ENCODE measurements at regions not wholly inside any gene's neighbourhood (a gene's known extent, or its start where the extent isn't known, plus 50 kb on each side); places are given as distances from the start of the nearest gene placed in this dataset.
"Not testable (repeated sequence)": the region's sequence is repeated elsewhere in the genome, so short reads cannot be mapped to it uniquely, and the experiment has no call there.

DNA sequence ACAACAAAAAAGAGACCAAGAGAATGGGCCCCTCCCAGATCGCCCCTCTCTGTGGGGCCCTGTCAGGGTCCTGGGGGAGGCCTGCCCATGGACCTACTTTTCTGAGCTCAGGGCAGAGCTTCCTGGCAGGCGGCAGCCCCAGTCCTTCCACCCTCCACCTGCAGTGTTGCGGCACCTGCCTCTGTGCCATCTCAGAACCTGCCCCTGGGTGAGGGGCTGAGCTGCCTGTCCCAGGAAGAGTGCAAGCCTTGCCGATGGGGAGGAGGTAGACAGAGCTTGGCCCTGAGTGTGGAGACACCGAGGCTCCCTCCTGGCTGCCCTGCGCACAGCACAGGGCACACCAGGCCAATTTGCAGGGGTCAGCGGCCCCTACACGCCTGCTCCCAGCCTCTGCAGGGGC is 67.5 kb downstream of the UNCX start:
- DNase-seq (ENCODE audit: low read depth), result no peak

DNA sequence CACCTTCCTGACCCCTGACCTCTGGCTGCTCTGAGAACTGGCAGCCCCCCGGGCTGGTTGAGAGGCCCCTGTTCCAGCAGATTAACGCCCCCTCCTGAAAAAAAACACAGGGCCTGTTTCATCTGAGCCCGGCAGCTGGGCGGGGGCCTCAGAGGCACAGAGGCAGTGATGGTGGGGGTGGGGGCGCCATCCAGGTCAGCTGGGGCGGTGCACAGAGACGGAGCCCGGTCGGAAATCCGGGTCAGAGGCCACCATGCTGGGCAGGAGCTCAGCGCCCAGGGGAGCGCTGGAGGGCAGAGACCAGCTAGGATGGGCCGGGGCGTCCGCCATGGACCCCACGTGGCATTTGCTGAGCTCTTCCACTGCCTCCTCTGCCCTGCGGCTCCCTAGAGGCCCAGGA is 68.0 kb downstream of the UNCX start:
- DNase-seq (ENCODE audit: low read depth), result no peak

DNA sequence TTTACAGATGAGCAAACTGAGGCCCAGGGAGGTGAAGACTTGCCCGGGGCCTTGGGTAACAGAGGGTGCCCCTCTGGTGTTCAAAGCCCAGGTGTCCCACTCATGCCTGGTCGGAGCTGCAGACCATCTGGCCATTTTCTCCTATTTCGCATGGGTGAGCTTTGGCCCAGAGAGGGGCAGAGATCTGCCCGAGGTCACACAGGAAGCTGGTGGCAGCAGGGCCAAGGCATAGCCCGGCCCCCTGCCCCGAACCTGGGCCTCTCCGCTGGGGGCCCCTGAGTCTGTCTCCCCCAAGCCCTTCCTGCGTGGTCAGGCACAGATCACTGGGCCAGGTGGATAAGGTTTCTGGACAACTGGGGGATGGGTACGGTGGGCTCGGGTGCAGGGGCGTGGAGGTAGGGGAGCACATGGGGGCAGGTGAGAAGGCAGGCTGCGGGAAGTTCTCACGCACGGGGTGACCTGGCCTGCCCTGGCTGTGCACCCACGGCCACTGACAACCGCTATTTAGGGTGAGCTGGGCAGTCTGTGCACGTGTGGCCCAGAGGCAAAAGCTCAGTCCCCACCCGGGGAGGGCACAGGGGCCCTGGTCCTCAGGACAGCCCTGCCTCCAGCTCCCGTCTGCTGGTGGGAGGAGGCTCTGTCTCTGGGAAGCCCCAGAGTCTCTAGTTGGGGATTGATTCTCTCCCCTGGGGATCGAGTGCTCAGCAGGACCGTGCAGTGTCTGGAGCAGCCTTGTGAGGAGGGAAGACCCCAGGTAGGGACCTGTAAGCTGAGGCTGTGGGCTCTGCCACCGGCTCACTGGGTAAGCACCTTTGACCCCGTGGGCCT is 68.6 kb downstream of the UNCX start:
- no peak for DNase-seq (ENCODE audit: low read depth)

DNA sequence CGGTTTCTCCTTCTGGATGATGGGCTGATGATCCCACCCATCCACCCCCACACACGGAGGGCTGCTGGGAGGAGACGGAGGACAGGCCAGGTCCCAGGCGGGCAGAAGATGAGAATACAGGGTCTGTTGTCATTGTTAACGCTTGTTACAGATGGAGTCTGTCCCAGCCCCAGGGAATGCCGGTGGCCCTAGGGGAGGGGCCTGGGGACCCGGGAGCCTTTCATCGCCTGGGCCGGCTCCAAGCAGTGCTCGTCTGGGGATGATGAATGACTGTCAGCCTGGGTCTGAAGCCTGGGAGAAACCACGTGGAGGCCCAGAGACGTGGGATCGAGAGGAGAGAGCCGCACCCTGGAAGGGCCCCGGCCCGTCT is 69.2 kb downstream of the UNCX start:
- no peak for DNase-seq (ENCODE audit: low read depth)

DNA sequence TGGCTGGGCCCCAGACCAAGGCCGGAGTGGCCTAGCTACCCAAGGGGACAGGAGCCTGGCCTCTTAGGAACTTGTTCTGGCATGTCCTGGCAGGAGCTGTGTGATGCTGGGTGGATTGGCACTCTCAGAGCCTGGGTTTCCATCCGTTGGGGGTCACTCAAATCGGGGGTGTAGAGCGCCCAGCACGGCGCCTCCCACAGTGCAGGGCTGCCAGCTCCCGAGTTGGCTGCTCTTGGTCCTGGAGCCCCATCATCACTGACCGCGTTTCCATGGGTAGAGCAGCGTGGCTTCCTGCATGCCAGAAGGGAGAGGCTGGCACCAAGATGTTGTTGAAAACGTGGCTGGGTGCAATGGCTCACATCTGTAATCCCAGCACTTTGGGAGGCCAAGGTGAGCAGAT is 70.3 kb downstream of the UNCX start:
- no peak for DNase-seq (ENCODE audit: low read depth)

DNA sequence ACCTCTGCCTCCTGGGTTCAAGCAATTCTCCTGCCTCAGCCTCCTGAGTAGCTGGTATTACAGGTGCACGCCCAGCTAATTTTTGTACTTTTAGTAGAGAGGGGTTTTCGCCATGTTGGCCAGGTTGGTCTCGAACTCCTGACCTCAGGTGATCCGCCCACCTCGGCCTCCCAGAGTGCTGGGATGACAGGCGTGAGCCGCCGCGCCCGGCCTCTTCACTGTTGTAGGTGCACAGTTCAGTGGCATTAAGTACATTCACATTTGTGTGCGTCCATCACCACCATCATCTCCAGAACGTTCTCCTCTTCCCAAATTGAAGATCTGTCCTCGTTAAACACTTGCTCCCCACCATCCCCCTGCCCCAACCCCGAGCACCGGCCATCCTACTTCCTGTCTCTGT is 71.3 kb downstream of the UNCX start:
- DNase-seq (ENCODE audit: low read depth), result not testable (repeated sequence)

DNA sequence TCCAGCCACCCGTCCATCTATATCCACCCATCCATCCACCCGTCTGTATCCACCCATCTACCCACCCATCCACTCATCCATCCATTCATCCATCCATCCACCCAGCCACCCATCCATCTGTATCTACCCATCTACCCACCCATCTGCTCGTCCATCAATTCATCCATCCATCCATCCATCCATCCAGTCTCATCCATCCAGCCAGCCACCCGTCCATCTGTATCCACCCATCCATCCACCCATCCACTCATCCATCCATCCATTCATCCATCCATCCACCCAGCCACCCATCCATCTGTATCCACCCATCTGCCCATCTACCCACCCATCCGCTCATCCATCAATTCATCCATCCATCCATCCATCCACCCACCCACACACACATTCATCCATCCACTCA is 73.2 kb downstream of the UNCX start:
- no peak for DNase-seq (ENCODE audit: low read depth)

DNA sequence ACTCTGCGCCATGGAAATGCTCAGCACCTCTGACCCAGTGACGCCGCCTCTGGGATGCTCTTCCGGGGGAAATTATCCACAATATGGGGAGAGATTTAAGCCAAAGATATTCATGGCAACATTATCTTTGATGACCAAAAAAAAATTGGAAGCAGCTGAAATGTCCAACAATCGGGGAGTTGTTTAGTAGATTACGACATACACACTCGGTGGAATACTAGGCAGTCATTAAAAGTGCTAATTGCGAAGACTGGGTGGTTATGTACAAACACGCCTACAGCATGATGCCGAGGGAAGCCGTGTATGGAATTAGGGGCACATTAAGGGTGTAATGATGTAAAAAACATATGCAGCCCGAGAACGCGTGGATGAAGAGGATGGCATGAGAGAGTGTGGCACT is 75.2 kb downstream of the UNCX start:
- DNase-seq (ENCODE audit: low read depth), result no peak

DNA sequence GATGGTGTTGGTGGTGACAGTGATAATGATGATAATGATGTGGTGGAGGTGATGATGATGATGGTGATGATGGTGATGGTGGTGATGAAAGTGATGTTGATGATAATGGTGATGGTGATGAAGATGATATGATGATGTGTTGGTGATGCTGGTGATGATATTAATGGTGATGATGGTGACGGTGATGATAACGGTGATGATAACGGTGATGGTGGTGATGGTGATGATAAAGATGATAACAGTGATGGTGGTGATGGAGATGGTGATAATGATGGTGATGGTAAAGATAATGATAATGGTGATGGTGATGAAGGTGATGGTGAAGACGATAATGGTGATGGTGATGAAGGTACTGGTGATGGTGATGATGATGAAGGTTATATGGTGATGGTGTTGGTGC is 76.6 kb downstream of the UNCX start:
- no peak for DNase-seq (ENCODE audit: low read depth)

DNA sequence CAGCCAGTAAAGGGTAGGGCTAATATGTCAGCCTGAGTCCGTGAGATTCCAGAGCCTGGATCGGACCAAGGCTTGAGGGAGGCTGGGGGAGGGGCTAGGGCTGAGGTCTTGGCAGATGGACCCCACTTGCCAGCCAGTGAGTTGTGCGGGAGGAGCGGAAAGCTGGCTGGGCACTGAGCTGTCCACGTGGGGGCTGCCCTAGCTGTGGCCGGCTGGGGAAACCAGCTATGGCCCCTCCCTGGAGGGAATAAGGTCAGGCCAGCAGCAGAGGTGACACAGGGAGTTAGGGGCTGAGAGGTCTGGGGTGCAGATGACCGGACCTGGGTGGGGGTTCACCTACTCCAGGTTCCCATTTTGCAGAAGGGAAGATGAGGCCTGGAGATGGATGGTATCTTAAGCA is 77.3 kb downstream of the UNCX start:
- DNase-seq (ENCODE audit: low read depth), result no peak

DNA sequence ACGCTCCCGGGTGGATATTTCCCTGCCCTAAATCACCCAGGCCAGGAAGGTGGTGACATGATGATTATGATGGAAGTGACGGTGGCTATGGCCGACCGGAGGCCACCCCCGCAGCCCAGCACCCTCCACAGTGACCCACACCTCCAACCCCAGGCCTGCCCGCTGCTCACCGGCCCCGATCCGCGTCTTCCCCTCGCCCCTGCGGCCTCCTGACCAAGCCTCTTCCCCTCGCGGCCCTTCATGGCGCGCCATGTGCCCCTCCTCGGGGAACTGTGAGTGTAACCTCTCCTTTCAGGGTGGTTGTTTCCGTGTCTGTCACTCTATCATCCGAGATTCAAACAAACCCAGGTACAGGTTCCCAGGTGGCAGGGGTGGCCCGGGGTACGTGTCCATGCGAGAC is 78.3 kb downstream of the UNCX start:
- DNase-seq (ENCODE audit: low read depth), result no peak

DNA sequence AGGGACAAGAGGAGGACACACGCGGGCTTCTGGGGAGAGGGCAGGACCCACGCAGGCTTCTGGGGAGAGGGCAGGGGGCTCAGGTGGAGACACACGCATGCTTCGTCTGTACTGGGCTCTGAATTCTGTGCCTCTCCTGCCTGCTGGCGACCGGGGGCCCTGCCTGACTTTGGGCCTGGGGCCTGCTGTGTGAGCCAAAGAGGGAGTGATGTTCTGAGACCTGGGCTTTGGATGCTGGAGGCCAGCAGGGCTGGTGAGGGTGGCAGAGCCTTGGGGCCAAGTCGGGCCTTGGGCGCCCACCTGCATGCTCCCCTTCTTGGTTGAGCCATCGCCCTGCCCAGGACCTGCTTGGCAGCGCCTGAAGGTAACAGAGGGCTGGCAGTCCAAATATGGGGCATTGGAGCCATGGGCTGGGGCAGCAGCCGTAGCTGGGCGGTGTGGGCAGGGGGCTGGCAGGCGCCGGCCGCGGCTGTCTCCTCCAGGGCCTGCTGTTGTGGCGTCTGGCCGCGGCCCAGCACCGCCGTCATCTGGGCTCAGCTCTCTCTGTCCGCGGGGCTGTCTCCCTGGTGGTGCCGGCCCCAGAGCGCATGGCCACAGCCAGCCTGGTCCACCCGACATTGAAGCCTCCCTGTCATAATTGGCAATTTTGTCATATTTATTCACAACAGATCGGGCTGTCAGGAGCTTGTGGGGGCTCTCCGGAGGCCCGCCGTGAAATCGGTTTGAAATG is 78.9 kb downstream of the UNCX start:
- DNase-seq (ENCODE audit: low read depth), result no peak

DNA sequence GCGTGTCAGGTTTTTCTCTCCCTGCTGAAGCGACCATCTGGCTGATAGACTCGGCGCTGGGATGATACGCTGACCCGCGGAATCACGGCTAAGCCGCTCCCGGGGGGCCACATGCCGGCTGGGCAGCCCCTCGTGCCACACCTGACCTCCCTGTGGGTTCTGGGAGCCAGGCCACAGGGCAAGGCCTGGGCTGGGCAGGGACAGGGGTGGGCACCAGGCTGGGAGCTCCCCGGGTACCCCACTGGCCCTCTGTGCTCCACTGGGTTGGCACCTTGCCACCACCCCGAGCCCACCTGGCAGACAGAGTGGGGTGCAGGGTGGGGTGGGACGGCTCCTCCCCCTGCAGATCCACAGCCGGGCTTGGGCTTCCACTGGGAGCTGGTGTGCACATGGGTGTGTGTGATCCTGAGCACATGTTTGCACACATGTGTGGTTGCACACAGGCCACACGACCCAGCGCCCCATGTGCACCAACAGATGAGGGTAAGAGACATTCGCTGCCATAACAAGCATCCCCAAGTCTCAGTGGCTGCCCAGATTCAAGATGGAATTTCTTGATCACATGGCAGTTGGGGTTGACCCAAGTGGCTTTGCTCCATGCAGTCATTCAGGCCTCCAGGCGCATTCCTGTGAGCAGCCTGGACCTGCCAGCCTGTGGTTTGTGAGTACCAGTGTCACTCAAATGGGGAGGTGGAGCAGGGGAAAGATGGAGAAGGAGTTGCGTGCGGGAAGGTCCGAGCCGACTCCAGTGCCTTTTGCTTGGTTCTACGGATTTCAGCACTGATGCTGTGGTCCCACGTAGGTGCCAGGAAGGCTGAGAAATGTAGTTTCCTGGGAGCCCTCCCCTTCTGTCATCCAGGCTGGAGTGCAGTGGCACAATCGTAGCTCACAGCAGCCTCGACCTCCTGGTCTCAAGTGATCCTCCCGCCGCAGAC is 79.7 kb downstream of the UNCX start:
- DNase-seq (ENCODE audit: low read depth), result no peak

DNA sequence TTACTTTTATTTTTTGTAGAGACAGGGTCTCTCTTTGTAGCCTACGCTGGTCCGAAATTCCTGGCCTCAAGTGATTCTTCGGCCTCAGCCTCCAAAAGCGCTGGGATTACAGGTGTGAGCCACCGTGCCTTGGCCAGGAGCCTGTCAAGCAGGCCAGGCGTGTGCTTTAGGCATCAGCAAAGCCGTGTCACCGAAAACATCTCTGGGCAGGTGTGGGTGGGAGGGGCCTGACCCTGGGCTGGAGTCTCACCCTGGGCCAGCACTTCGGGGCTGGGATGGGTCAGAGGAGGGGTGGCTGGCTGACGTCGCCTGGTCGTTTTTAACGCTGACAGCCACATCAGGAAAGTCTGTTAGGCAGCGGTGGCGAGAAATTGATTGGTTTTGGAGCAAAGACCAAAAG is 80.9 kb downstream of the UNCX start:
- no peak for DNase-seq (ENCODE audit: low read depth)

DNA sequence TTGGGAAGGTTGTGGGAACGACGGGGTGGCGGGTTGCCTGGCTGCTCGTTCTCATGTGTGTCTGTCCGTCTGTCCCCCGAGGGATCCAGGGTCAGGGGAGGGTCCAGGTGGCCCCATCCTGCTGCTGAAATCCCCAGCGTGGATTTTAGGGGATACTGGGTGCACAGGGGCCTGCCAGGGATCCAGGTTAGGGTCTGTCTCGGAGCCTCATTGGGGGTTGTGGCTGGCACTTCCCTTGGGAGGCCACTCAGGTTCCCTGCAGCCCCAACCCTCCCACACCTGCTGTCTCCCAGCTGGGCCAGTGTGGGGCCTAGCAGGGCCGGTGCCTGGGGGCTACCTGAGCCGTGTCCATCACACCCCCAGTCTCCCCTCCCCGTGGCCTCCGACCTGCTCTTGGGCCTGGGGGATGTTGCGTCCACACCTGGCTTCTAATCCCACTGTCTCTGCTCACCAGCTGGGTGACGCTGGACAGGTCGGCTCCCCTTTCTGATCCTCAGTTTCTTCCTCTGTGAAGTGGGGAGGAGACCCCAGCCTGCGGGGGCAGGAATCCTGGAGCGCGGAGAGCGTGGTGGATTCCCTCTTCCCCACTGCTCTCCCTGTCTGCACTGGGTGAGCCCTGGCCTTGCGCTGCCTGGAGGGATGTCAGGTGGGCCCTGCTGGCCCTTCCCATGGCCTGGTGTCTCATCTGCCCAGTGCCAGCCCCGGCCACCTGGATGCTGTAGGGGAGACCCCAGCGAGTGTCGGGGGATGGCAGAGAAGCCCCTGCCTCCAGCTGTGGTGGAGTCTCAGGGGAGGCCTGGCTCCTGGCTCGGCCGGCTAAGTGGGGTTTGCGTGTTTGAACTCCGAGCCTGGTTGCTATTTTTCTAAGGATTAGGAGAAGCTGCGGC is 81.6 kb downstream of the UNCX start:
- no peak for DNase-seq (ENCODE audit: low read depth)

DNA sequence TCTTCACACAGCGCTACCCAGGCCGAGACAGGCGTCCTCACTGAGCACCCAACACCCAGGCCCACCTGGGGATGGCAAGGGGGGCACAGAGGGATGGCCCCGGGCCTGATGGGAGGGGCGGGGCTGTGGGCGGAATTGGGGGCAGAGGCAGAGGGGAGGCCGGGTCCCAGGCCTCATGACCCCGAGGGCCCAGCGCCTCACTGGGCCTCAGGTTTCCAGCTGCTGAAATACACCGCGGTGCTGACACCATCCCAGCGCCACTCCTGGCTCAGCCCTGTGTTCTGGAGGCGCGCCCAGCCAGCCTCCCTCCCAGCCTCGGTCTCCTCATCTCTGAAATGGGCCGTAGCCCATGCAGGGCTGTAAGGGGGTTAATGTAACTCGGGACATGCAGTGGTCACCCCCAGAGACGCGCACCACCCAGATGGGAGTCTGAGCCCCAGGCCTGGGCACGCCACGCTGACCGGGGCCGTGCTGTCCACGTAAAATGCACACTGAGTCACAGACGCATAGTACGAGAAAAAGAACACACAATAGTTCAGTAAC is 82.3 kb downstream of the UNCX start:
- DNase-seq (ENCODE audit: low read depth), result no peak

DNA sequence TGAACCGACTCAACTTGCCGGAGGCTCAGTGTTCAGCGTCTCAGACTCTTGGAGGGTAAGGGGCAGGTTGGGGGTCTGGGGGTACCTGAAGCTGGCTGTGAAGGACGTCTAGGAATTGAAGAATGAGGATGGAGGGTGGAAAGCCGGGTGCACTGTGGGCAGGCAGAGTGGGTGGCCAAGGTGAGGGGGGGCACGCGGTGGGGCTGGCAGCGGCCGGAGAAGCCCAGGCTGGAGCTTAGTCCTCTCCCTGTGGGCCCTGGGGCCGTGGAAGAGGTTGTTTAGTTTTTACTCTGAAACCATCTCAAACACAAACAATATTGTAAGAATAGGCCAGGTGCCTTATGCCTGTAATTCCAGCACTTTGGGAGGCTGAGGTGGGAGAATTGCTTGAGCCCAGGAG is 83.4 kb downstream of the UNCX start:
- DNase-seq (ENCODE audit: low read depth), result no peak

DNA sequence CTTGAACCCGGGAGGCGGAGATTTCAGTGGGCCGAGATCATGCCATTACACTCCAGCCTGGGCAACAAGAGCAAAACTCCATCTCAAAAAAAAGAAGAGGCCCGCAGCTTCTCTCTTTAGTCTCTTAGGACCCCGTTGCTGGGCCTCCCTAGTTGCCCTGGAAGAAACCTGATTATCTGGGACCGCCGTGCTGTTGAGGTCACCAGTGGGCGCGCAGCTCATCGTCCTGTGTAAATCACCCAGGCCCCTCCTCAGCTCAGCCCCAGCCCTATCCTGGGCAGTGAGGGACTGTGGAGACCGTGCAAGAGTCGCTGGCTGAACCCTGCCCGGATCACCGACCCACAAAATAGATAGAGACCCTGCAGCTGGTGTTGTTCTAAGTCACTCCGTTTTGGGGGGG is 85.0 kb downstream of the UNCX start:
- no peak for DNase-seq (ENCODE audit: low read depth)

DNA sequence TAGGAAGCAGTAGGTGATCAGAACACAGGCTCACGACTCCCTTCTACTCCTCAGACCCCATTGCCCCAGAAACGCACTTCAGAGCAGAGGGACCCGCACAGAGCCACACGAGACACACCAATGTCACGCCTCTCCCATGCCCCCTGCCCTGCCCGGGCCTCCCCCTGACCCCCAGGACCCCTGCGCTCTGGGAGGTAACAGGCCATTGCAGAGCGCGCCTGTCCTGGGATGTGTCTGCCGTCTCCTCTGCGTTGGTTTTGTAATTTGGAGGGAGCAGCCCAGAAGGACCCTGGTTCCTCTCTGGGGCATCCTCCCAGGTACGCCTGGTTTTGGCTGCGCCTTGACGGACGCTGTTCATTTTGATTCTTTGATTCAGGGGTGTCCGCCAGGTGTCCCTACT is 85.4 kb downstream of the UNCX start:
- no peak for DNase-seq (ENCODE audit: low read depth)

DNA sequence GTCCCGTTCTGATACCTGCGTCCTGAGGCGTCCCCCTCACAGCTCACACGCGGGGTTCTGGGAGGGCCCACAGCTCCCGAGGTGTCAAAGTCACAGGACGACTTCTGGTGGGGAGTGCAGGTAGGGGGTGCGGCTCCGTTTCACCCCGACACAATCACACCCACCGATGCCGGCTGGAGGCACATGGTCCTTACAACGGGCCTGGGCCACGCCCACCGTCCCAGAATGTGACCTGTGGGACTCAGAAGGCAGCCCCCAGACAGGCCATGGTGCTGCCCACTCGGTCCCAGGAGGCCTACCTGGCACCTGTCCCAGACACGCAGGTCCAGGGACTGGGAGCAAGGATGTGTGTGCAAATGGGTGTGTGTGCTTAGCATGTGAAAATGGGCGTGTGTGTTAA is 86.0 kb downstream of the UNCX start:
- no peak for DNase-seq (ENCODE audit: low read depth)

DNA sequence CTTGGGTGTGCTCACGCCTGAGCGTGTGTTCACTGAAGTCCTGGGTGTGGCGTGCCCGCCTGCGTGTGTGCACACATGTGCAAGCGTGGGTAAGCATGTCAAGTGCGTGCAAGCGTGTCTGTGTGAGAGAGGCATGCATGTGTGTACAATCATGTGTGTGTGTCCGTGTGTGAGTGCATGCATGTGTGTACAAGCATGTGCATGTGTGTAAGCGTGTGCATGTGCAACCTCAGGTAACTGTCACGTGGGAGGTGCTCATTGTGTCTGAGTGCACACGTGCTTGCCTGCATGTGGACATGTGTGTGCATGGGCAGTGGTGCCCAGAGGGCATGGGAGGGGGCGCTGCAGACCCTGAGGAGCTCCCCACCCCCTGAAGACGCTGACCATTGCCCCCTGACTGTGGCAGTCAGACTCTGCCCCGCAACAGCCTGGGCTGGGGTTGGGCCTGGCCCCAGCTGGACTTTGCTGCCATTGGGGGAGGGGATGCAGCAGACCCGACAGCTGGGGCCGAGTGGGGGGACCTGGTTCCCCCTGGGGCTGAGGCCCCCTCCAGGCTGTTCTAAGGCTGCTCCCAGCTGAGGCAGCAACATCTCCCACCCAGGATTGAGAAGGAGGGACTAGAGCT is 88.1 kb downstream of the UNCX start:
- DNase-seq (ENCODE audit: low read depth), result no peak

Measured in amniotic epithelial cell (primary cell).